WTC11 (cell line): ENCODE measurements at regions not wholly inside any gene's neighbourhood (a gene's known extent, or its start where the extent isn't known, plus 50 kb on each side); places are given as distances from the start of the nearest gene placed in this dataset.

Source experiments
- ATAC-seq: fragments of 200-7000 bp; cut with Tn5 transposase; 2 replicates; pipeline ENCODE4 v1.10.0; 2021; ENCODE audit warnings: mild to moderate bottlenecking, moderate library complexity
- CTCF ChIA-PET: fragments of 300-600 bp; sonication (Branson Sonifier 250); formaldehyde crosslinking; loops from one replicate; lab custom pipeline; 2021; ENCODE audit warnings: antibody characterized with exemption; lab: Charles Lee
- POLR2A ChIA-PET: fragments of 350-600 bp; sonication (Branson Sonifier 250); formaldehyde crosslinking; loops from one replicate; lab custom pipeline; 2021; ENCODE audit warnings: antibody characterized with exemption; lab: Charles Lee
- DNase-seq: peaks from one replicate; pipeline ENCODE4 v3.0.0; 2021; ENCODE audit warnings: low spot score
- H3K27ac Mint-ChIP-seq: 2 replicates; pipeline ENCODE4 v1.8.0; 2021; ENCODE audit warnings: mixed read lengths
- H3K27me3 Mint-ChIP-seq: 2 replicates; pipeline ENCODE4 v1.8.0; 2021; ENCODE audit warnings: low read depth, mild to moderate bottlenecking, moderate library complexity, mixed read lengths
- H3K36me3 Mint-ChIP-seq: 2 replicates; pipeline ENCODE4 v1.8.0; 2021; ENCODE audit warnings: mixed read lengths
- H3K4me1 Mint-ChIP-seq: 2 replicates; pipeline ENCODE4 v1.8.0; 2022; ENCODE audit warnings: mixed read lengths
- H3K4me3 Mint-ChIP-seq: 2 replicates; pipeline ENCODE4 v1.8.0; 2021; ENCODE audit warnings: mild to moderate bottlenecking, moderate library complexity, mixed read lengths
- H3K9me3 Mint-ChIP-seq: 2 replicates; pipeline ENCODE4 v1.8.0; 2021; ENCODE audit warnings: mixed read lengths
- CBFB ChIP-seq: sonication (generic); formaldehyde crosslinking; IDR thresholded peaks from 2 replicates; pipeline ENCODE4 v1.8.1; 2022; ENCODE audit warnings: mild to moderate bottlenecking, low read depth, missing genetic modification reagents
- ETV6 ChIP-seq: sonication (generic); formaldehyde crosslinking; IDR thresholded peaks from 2 replicates; pipeline ENCODE4 v1.8.1; 2022; ENCODE audit warnings: mild to moderate bottlenecking, missing genetic modification reagents
- FOXK1 ChIP-seq: sonication (generic); formaldehyde crosslinking; IDR thresholded peaks from 2 replicates; pipeline ENCODE4 v1.8.0; 2022; ENCODE audit warnings: mild to moderate bottlenecking, moderate library complexity, missing genetic modification reagents
- GABPB1 ChIP-seq: sonication (generic); formaldehyde crosslinking; IDR thresholded peaks from 2 replicates; pipeline ENCODE4 v1.8.1; 2023; ENCODE audit warnings: mild to moderate bottlenecking, missing genetic modification reagents
- GRHL2 ChIP-seq: fragments of 250-450 bp; sonication (Bioruptor Pico); IDR thresholded peaks from 2 replicates; pipeline ENCODE4 v1.8.0; 2022; ENCODE audit warnings: mild to moderate bottlenecking, moderate library complexity; ENCODE audit not compliant: insufficient replicate concordance, severe bottlenecking
- JUN ChIP-seq: sonication (generic); formaldehyde crosslinking; IDR thresholded peaks from 2 replicates; pipeline ENCODE4 v1.8.0; 2023; ENCODE audit warnings: mild to moderate bottlenecking, missing genetic modification reagents
- NR2C2 ChIP-seq: sonication (generic); formaldehyde crosslinking; IDR thresholded peaks from 2 replicates; pipeline ENCODE4 v1.8.0; 2022; ENCODE audit warnings: mild to moderate bottlenecking, missing genetic modification reagents
- OVOL2 ChIP-seq: fragments of 250-450 bp; sonication (Bioruptor Pico); IDR thresholded peaks from 2 replicates; pipeline ENCODE4 v1.9.0; 2021; ENCODE audit warnings: mild to moderate bottlenecking, borderline replicate concordance
- RELA ChIP-seq: sonication (generic); formaldehyde crosslinking; IDR thresholded peaks from 2 replicates; pipeline ENCODE4 v1.8.1; 2022; ENCODE audit warnings: missing genetic modification reagents, mild to moderate bottlenecking, borderline replicate concordance
- SMAD3 ChIP-seq: sonication (generic); formaldehyde crosslinking; IDR thresholded peaks from 2 replicates; pipeline ENCODE4 v1.8.0; 2022; ENCODE audit warnings: missing genetic modification reagents, mild to moderate bottlenecking, borderline replicate concordance
- TCF7 ChIP-seq: sonication (generic); formaldehyde crosslinking; IDR thresholded peaks from 2 replicates; pipeline ENCODE4 v1.8.0; 2022; ENCODE audit warnings: mild to moderate bottlenecking, low read depth, missing genetic modification reagents, moderate library complexity
- USF2 ChIP-seq: sonication (generic); formaldehyde crosslinking; IDR thresholded peaks from 2 replicates; pipeline ENCODE4 v1.8.1; 2023; ENCODE audit warnings: mild to moderate bottlenecking, missing genetic modification reagents, moderate library complexity
- ZBTB21 ChIP-seq: sonication (generic); formaldehyde crosslinking; IDR thresholded peaks from 2 replicates; pipeline ENCODE4 v1.8.1; 2023; ENCODE audit warnings: mild to moderate bottlenecking, missing genetic modification reagents, borderline replicate concordance
- ZBTB43 ChIP-seq: sonication (generic); formaldehyde crosslinking; IDR thresholded peaks from 2 replicates; pipeline ENCODE4 v1.8.1; 2023; ENCODE audit warnings: mild to moderate bottlenecking, missing genetic modification reagents
- ZNF219 ChIP-seq: sonication (generic); formaldehyde crosslinking; IDR thresholded peaks from 2 replicates; pipeline ENCODE4 v1.8.0; 2023; ENCODE audit warnings: missing genetic modification reagents, mild to moderate bottlenecking, borderline replicate concordance
- ZNF423 ChIP-seq: fragments of 250-450 bp; sonication (Bioruptor Pico); IDR thresholded peaks from 2 replicates; pipeline ENCODE4 v2.1.2; 2022; ENCODE audit warnings: mild to moderate bottlenecking, moderate library complexity
- TF ChIP-seq, protein P1 (sequence below): sonication (generic); formaldehyde crosslinking; IDR thresholded peaks from 2 replicates; pipeline ENCODE4 v1.8.1; 2022; ENCODE audit warnings: mild to moderate bottlenecking, missing genetic modification reagents, moderate library complexity, borderline replicate concordance
- TF ChIP-seq, protein P2 (sequence below): fragments of 250-450 bp; sonication (Bioruptor Pico); IDR thresholded peaks from 2 replicates; pipeline ENCODE4 v2.1.2; 2022; ENCODE audit warnings: mild to moderate bottlenecking, moderate library complexity
- TF ChIP-seq, protein P3 (sequence below): fragments of 250-450 bp; sonication (Bioruptor Pico); IDR thresholded peaks from 2 replicates; pipeline ENCODE4 v1.9.0; 2021; ENCODE audit warnings: mild to moderate bottlenecking

- no peak for ATAC-seq
- no peaks in the 10 kb centered on the region for H3K27me3 Mint-ChIP-seq
- ChIA-PET POLR2A (no interaction called here), CTCF (interaction anchor here (0.5 kb wide), 1 partner anchor 234 kb away, joined by 5 read pairs; no protein-coding TSS in a partner anchor)
- H3K36me3 Mint-ChIP-seq, result no peaks in the 10 kb centered on the region
- H3K4me1 Mint-ChIP-seq, result no peaks in the 10 kb centered on the region
- no peak for DNase-seq
- no peak overlapping the region for H3K4me3 Mint-ChIP-seq
- H3K9me3 Mint-ChIP-seq, result peaks cover 6% of the 10 kb centered on the region
- TF ChIP-seq ZNF423 (CRISPR knock-in tag) (no peak), ZNF219 (CRISPR knock-in tag) (no peak), GRHL2 (CRISPR knock-in tag) (no peak), CBFB (no peak), NR2C2 (CRISPR knock-in tag) (no peak), USF2 (CRISPR knock-in tag) (no peak), ETV6 (CRISPR knock-in tag) (no peak), GABPB1 (CRISPR knock-in tag) (no peak), JUN (no peak), TCF7 (CRISPR knock-in tag) (no peak), ZBTB21 (CRISPR knock-in tag) (no peak), FOXK1 (CRISPR knock-in tag) (no peak), OVOL2 (no peak), RELA (CRISPR knock-in tag) (no peak), SMAD3 (CRISPR knock-in tag) (no peak), ZBTB43 (CRISPR knock-in tag) (no peak)
- TF ChIP-seq, protein P1, sequence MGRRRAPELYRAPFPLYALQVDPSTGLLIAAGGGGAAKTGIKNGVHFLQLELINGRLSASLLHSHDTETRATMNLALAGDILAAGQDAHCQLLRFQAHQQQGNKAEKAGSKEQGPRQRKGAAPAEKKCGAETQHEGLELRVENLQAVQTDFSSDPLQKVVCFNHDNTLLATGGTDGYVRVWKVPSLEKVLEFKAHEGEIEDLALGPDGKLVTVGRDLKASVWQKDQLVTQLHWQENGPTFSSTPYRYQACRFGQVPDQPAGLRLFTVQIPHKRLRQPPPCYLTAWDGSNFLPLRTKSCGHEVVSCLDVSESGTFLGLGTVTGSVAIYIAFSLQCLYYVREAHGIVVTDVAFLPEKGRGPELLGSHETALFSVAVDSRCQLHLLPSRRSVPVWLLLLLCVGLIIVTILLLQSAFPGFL (CRISPR knock-in tag), result no peak
- TF ChIP-seq, protein P2, sequence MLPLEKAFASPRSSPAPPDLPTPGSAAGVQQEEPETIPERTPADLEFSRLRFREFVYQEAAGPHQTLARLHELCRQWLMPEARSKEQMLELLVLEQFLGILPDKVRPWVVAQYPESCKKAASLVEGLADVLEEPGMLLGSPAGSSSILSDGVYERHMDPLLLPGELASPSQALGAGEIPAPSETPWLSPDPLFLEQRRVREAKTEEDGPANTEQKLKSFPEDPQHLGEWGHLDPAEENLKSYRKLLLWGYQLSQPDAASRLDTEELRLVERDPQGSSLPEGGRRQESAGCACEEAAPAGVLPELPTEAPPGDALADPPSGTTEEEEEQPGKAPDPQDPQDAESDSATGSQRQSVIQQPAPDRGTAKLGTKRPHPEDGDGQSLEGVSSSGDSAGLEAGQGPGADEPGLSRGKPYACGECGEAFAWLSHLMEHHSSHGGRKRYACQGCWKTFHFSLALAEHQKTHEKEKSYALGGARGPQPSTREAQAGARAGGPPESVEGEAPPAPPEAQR (CRISPR knock-in tag), result no peak
- TF ChIP-seq, protein P3, sequence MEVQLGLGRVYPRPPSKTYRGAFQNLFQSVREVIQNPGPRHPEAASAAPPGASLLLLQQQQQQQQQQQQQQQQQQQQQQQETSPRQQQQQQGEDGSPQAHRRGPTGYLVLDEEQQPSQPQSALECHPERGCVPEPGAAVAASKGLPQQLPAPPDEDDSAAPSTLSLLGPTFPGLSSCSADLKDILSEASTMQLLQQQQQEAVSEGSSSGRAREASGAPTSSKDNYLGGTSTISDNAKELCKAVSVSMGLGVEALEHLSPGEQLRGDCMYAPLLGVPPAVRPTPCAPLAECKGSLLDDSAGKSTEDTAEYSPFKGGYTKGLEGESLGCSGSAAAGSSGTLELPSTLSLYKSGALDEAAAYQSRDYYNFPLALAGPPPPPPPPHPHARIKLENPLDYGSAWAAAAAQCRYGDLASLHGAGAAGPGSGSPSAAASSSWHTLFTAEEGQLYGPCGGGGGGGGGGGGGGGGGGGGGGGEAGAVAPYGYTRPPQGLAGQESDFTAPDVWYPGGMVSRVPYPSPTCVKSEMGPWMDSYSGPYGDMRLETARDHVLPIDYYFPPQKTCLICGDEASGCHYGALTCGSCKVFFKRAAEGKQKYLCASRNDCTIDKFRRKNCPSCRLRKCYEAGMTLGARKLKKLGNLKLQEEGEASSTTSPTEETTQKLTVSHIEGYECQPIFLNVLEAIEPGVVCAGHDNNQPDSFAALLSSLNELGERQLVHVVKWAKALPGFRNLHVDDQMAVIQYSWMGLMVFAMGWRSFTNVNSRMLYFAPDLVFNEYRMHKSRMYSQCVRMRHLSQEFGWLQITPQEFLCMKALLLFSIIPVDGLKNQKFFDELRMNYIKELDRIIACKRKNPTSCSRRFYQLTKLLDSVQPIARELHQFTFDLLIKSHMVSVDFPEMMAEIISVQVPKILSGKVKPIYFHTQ, result no peak
- no peak overlapping the region for H3K27ac Mint-ChIP-seq
Measured at GRCh38 chr4:162457071-162457865, 293.5 kb upstream of the FSTL5 start.
